ENCODE measurements at regions not wholly inside any gene's neighbourhood (a gene's known extent, or its start where the extent isn't known, plus 50 kb on each side); places are given as distances from the start of the nearest gene placed in this dataset.

- H2BK20ac ChIP-seq (ENCODE audit: low read depth, low read length, poor library complexity, severe bottlenecking), result no peak overlapping the region
- no peaks in the 10 kb centered on the region for H3K27me3 ChIP-seq (ENCODE audit: insufficient read depth, low read length)
- H3K79me2 ChIP-seq (ENCODE audit: insufficient read depth, low read length), result no peaks in the 10 kb centered on the region
- no peak overlapping the region for H2BK5ac ChIP-seq (ENCODE audit: insufficient read length, low read length)
- no peak overlapping the region for H3K56ac ChIP-seq (ENCODE audit: insufficient read length, low read depth, low read length)
- TF ChIP-seq, protein P1, sequence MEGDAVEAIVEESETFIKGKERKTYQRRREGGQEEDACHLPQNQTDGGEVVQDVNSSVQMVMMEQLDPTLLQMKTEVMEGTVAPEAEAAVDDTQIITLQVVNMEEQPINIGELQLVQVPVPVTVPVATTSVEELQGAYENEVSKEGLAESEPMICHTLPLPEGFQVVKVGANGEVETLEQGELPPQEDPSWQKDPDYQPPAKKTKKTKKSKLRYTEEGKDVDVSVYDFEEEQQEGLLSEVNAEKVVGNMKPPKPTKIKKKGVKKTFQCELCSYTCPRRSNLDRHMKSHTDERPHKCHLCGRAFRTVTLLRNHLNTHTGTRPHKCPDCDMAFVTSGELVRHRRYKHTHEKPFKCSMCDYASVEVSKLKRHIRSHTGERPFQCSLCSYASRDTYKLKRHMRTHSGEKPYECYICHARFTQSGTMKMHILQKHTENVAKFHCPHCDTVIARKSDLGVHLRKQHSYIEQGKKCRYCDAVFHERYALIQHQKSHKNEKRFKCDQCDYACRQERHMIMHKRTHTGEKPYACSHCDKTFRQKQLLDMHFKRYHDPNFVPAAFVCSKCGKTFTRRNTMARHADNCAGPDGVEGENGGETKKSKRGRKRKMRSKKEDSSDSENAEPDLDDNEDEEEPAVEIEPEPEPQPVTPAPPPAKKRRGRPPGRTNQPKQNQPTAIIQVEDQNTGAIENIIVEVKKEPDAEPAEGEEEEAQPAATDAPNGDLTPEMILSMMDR (conservative IDR thresholded peaks at IDR 0.05), result no peak
- no peak overlapping the region for H4K91ac ChIP-seq (ENCODE audit: insufficient read length, low read depth, low read length)
- H3K4me1 ChIP-seq (ENCODE audit: insufficient read depth, low read length), result no peaks in the 10 kb centered on the region
- H3K36me3 Mint-ChIP-seq (ENCODE audit: insufficient read depth in 1 of 3, low read depth in 3 of 3), result no peaks in the 10 kb centered on the region
- no peak overlapping the region for H3K23ac ChIP-seq (ENCODE audit: insufficient read length, low read depth, low read length)
- no peak overlapping the region for H3K4me3 Mint-ChIP-seq
- H2BK12ac ChIP-seq (ENCODE audit: insufficient read length, low read depth, low read length), result no peak overlapping the region
- H3K14ac ChIP-seq (ENCODE audit: insufficient read depth, low read length), result no peak overlapping the region
- no peak overlapping the region for H2BK120ac ChIP-seq (ENCODE audit: low read depth, low read length, poor library complexity, severe bottlenecking)
- no peak overlapping the region for H3K27ac Mint-ChIP-seq
- no peak overlapping the region for H4K5ac ChIP-seq (ENCODE audit: insufficient read length, low read depth, low read length)
- H3K4ac ChIP-seq (ENCODE audit: low read depth, low read length), result no peak overlapping the region
- H4K8ac ChIP-seq (replicated peaks; ENCODE audit: insufficient read length, low read depth, low read length), result no peak overlapping the region
- WGBS (ENCODE audit: extremely low coverage, insufficient read length, low lambda C conversion rate), result no CpG with 5 or more reads among the region's 7 CpGs
- no peak overlapping the region for H2AFZ ChIP-seq (ENCODE audit: low read length)
- no peak overlapping the region for H2AK5ac ChIP-seq (ENCODE audit: insufficient read length, low read length)
- DNase-seq, result no peak
- H3K79me1 ChIP-seq (ENCODE audit: insufficient read depth, low read depth, low read length, poor library complexity, severe bottlenecking), result no peaks in the 10 kb centered on the region
- H3K18ac ChIP-seq (ENCODE audit: insufficient read length, low read depth, low read length), result no peak overlapping the region
- H3K27me3 Mint-ChIP-seq (ENCODE audit: low read depth), result no peaks in the 10 kb centered on the region; the same call in 1 of the 2 replicates
- H3K27ac ChIP-seq (ENCODE audit: insufficient read length, low read depth, low read length), result no peak overlapping the region
- no peaks in the 10 kb centered on the region for H3K23me2 ChIP-seq (ENCODE audit: insufficient read length, low read depth, low read length, poor library complexity, severe bottlenecking)
- no peak overlapping the region for H3T11ph ChIP-seq (ENCODE audit: low read length)
- H3K9me3 ChIP-seq (ENCODE audit: control insufficient read depth, low read depth, low read length), result no peaks in the 10 kb centered on the region
- no peak overlapping the region for H3K9ac ChIP-seq (ENCODE audit: extremely low read depth, insufficient read length, low read length)
- H3K4me1 Mint-ChIP-seq, result no peaks in the 10 kb centered on the region
- H2BK15ac ChIP-seq (ENCODE audit: low read depth, low read length), result no peak overlapping the region
- no peaks in the 10 kb centered on the region for H3K9me3 Mint-ChIP-seq
- H3K4me2 ChIP-seq (ENCODE audit: insufficient read depth, insufficient read length, low read length), result no peak overlapping the region
- H4K20me1 ChIP-seq (ENCODE audit: control insufficient read depth, insufficient read depth, insufficient read length), result no peaks in the 10 kb centered on the region
Observed at GRCh38 chr4:187141101-187141500, 417.4 kb upstream of the FAT1 start.
